Epithelial cell of proximal tubule (primary cell): ENCODE measurements at regions not wholly inside any gene's neighbourhood (a gene's known extent, or its start where the extent isn't known, plus 50 kb on each side); places are given as distances from the start of the nearest gene placed in this dataset.
"Not testable (repeated sequence)": the region's sequence is repeated elsewhere in the genome, so short reads cannot be mapped to it uniquely, and the experiment has no call there.

Experiments used
- DNase-seq: peaks from one replicate; pipeline ENCODE4 v3.0.0-alpha.2; 2011; ENCODE audit warnings: low read depth
- H3K4me3 ChIP-seq: 2 replicates; pipeline ENCODE4 v1.5.1; 2011; ENCODE audit warnings: low read depth, mild to moderate bottlenecking, low read length
- TF ChIP-seq, protein P1 (sequence below): conservative IDR thresholded peaks from 2 replicates; pipeline ENCODE4 v1.5.1; 2012; ENCODE audit warnings: low read depth, mild to moderate bottlenecking, low read length

DNA sequence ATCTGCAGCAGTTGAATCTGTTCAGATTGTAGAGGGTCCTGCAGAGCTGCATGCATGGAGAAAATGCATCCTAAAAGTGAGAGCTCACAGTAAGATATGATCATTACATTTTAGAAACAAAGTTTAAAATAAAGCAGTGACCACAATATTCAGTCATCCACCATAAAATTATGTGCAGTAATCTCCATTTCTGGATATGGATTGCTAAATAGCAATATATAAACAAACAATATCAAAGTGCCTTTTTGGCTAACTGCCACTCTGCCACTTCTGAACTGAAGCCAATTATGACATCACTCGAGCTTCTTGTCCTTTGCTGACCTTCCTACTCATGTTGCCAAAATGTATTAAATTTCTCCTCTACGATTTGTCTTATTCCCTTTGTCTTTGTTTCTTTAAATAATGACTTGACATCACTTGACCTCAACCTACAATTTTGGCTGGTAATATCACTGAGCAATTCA lies 262.0 kb upstream of the CXADR start:
- H3K4me3 ChIP-seq = no peak overlapping the region
- no peak for DNase-seq
- TF ChIP-seq, protein P1, sequence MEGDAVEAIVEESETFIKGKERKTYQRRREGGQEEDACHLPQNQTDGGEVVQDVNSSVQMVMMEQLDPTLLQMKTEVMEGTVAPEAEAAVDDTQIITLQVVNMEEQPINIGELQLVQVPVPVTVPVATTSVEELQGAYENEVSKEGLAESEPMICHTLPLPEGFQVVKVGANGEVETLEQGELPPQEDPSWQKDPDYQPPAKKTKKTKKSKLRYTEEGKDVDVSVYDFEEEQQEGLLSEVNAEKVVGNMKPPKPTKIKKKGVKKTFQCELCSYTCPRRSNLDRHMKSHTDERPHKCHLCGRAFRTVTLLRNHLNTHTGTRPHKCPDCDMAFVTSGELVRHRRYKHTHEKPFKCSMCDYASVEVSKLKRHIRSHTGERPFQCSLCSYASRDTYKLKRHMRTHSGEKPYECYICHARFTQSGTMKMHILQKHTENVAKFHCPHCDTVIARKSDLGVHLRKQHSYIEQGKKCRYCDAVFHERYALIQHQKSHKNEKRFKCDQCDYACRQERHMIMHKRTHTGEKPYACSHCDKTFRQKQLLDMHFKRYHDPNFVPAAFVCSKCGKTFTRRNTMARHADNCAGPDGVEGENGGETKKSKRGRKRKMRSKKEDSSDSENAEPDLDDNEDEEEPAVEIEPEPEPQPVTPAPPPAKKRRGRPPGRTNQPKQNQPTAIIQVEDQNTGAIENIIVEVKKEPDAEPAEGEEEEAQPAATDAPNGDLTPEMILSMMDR = no peak

DNA sequence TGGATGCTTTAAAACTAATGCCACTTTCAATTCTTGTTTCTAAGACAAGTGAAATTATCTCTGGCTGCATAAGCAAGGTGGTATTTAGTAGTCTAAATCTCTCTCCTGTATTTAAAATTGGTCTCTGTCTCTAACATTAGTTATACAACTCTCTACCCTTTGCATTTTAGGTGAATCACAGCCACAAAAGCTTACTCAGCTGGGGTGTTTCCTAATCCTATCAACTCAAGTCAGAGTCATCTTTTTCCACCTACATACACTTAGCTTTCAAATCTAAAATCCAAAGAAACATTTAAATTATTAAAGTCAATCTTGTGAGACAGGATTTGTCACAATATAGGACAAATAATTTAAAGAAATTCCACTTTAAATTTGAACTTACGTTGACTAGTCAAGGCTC lies 255.1 kb upstream of the CXADR start:
- H3K4me3 ChIP-seq = no peak overlapping the region
- TF ChIP-seq, protein P1 = no peak
- DNase-seq = no peak

DNA sequence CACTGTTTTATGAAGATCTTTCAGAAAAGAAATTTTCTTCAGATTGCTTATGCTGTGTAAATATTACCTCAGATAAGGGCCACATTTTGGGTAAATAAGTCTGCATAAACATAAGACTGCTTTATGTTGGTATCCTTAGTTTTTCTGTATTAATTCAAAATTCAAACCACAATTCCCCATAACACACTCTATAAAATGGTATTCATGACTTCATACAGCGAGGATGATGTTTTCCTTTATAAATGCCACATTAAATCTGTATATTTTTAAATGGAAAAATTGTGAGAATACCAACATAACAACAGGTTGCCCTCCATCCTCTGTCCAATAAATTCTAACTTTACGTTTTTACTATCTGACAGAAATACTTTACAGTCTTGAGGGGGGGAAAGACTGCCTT lies 248.7 kb upstream of the CXADR start:
- no peak for DNase-seq
- TF ChIP-seq, protein P1 = no peak
- H3K4me3 ChIP-seq = no peak overlapping the region

DNA sequence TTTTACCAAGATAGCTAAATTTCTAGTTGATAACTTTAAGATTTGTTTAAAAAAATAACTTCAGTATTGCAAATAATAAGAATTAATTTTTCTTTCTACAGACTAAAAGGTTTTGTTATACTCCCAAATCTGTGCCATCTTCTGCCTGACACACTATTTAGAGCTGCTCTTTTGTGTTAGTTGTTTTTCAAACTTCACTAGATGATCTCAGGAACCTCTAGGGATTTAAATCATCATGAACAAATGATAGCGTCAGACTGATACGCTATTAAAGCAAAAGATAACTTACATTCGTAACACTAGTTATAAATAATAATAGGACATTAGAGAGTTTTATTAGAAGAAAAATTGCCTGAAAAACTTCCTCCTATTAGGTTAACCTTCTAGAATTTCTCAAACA lies 243.1 kb upstream of the CXADR start:
- TF ChIP-seq, protein P1 = no peak
- no peak for DNase-seq
- no peak overlapping the region for H3K4me3 ChIP-seq

DNA sequence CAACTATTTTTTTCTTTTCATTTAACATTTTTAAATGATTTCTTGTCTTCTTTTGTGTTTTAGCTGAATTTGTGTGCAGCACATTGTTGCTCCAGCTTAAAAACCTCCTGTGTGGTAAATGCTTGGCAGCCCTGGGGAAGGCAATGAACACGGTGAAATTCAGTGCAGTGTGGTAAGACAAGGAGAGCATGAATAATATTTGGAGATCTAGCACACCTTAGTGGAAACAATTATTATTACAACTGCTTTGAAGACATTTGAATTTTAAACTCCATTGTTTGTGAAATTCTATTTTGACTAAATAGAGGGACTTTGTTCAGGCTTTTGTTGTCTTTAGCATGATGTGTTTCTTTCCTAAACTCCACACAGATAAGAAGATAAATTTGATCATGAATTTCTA lies 242.6 kb upstream of the CXADR start:
- no peak overlapping the region for H3K4me3 ChIP-seq
- DNase-seq = peak; percentile 7
- TF ChIP-seq, protein P1 = peak; percentile 45

DNA sequence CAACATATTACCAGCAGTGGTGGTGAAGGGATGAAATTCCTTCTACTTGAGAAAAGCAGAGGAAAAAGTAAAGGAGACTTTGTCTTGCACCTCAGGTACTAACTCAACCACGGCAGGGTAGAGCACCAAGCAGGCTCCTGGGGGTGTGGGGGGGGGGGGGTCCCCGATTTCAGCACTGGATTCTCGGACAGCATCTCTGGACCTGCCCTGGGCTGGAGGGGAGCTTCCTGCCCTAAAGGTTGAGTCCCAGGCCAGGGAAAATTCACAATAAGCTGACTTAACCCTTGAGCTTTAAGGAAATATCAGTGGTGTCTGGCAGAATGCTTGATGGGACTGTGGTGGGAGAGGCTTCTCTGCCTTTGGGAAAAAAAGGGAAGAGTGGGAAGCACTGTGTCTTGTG lies 233.2 kb upstream of the CXADR start:
- TF ChIP-seq, protein P1 = no peak

DNA sequence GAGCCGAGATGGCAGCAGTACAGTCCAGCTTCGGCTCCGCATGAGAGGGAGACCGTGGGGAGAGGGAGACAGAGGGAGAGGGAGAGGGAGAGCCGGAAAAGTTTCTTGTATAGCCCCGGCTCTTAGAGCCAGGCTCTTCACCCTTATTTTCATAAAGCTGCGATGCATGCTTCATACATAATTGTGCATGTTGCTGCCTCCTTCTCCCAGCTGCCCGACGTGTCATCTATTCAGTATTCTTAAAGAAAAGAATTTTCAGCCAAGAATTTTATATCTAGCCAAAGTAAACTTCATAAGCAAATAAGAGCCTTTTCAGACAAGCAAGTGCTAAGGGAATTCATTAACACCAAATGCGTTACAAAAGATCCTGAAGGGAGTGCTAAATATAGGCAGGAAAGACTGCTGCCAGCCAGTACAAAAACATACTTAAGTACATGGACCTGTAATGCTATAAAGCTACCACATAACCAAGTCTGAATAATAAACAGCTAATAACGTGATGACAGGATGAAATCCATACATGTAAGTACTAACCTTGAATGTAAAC lies 219.8 kb upstream of the CXADR start:
- H3K4me3 ChIP-seq, DNase-seq: not testable (repeated sequence)

More for the DNA sequence above, 233.2 kb upstream of the CXADR start:
- no peak overlapping the region for H3K4me3 ChIP-seq
- no peak for DNase-seq
